ENCODE measurements at regions not wholly inside any gene's neighbourhood (a gene's known extent, or its start where the extent isn't known, plus 50 kb on each side); places are given as distances from the start of the nearest gene placed in this dataset.

GRCh38 chr9:87123830-87124229, 176.5 kb upstream of the GAS1 start:
- no peak for ATAC-seq
- DNase-seq: no peak
- intact Hi-C loops (cut with DNase I): no loop called here
- Histone ChIP-seq H3K27me3 (ENCODE audit: insufficient read depth in 3 of 3, low read length in 2 of 3) (no peaks in the 10 kb centered on the region), H3K9me3 (no peaks in the 10 kb centered on the region), H3K4me1 (peaks cover 11% of the 10 kb centered on the region), H3K4me3 (no peak overlapping the region), H3K36me3 (ENCODE audit: insufficient read depth in 1 of 2, low read depth in 1 of 2) (no peaks in the 10 kb centered on the region), H3K27ac (no peak overlapping the region)
- 84 to 93% (median 87%) methylated on average over 3 of the region's 3 CpGs for WGBS, 3 donors
- no peak for TF ChIP-seq CTCF (IDR thresholded peaks at IDR 0.05)

- ATAC-seq: no peak
- H3K4me1 ChIP-seq: no peaks in the 10 kb centered on the region
- no peaks in the 10 kb centered on the region for H3K27me3 ChIP-seq (ENCODE audit: insufficient read depth in 3 of 3, low read length in 2 of 3)
- intact Hi-C loops (cut with DNase I): no loop called here
- TF ChIP-seq CTCF (IDR thresholded peaks at IDR 0.05): no peak
- no peak overlapping the region for H3K27ac ChIP-seq
- WGBS, 3 donors: 95 to 96% (median 96%) methylated on average over 3 of the region's 3 CpGs
- H3K9me3 ChIP-seq: no peaks in the 10 kb centered on the region
- no peak for DNase-seq
- no peak overlapping the region for H3K4me3 ChIP-seq
- no peaks in the 10 kb centered on the region for H3K36me3 ChIP-seq (ENCODE audit: insufficient read depth in 1 of 2, low read depth in 1 of 2)
These were observed 178.5 kb upstream of the GAS1 start for GRCh38 chr9:87125819-87126218.

- no peak for DNase-seq
- Histone ChIP-seq H3K9me3 (peaks cover 3% of the 10 kb centered on the region), H3K36me3 (ENCODE audit: insufficient read depth in 1 of 2, low read depth in 1 of 2) (no peaks in the 10 kb centered on the region), H3K27ac (no peak overlapping the region), H3K4me3 (no peak overlapping the region), H3K4me1 (no peaks in the 10 kb centered on the region), H3K27me3 (ENCODE audit: insufficient read depth in 3 of 3, low read length in 2 of 3) (no peaks in the 10 kb centered on the region)
- no peak for ATAC-seq
- WGBS, 3 donors: 90 to 100% (median 95%) methylated on average over 1 of the region's 1 CpG
- TF ChIP-seq CTCF (IDR thresholded peaks at IDR 0.05): no peak
- intact Hi-C loops (cut with DNase I): no loop called here
These were observed 180.2 kb upstream of the GAS1 start for GRCh38 chr9:87127543-87127942.

- ATAC-seq (no peak), DNase-seq (no peak)
- Histone ChIP-seq H3K4me1 (no peaks in the 10 kb centered on the region), H3K4me3 (no peak overlapping the region), H3K9me3 (peaks cover 3% of the 10 kb centered on the region), H3K27me3 (ENCODE audit: insufficient read depth in 3 of 3, low read length in 2 of 3) (no peaks in the 10 kb centered on the region), H3K36me3 (ENCODE audit: insufficient read depth in 1 of 2, low read depth in 1 of 2) (no peaks in the 10 kb centered on the region), H3K27ac (no peak overlapping the region)
- no peak for TF ChIP-seq CTCF (IDR thresholded peaks at IDR 0.05)
- WGBS, 3 donors: 86 to 92% (median 86%) methylated on average over 2 of the region's 2 CpGs
- intact Hi-C loops (cut with DNase I): no loop called here
These were observed 180.8 kb upstream of the GAS1 start for GRCh38 chr9:87127978-87128614.

GRCh38 chr9:87128844-87129493, 181.7 kb upstream of the GAS1 start:
- Histone ChIP-seq H3K4me1 (no peaks in the 10 kb centered on the region), H3K4me3 (no peak overlapping the region), H3K27ac (no peak overlapping the region), H3K36me3 (ENCODE audit: insufficient read depth in 1 of 2, low read depth in 1 of 2) (no peaks in the 10 kb centered on the region), H3K27me3 (ENCODE audit: insufficient read depth in 3 of 3, low read length in 2 of 3) (no peaks in the 10 kb centered on the region), H3K9me3 (peaks cover 3% of the 10 kb centered on the region)
- intact Hi-C loops (cut with DNase I): no loop called here
- DNase-seq (no peak), ATAC-seq (no peak)
- WGBS, 3 donors: 53 to 67% (median 65%) methylated on average over 5 of the region's 5 CpGs
- TF ChIP-seq CTCF (IDR thresholded peaks at IDR 0.05): no peak

Measured in psoas muscle (tissue), 7 donors.